SK-N-SH treated with all-trans-retinoic acid at 6 μM for 48 hours (cell line): ENCODE measurements at regions not wholly inside any gene's neighbourhood (a gene's known extent, or its start where the extent isn't known, plus 50 kb on each side); places are given as distances from the start of the nearest gene placed in this dataset.
A peak's percentile ranks its signal among the peaks of the same experiment; 100 is the strongest.

Experiments used
- ATAC-seq: fragments of 200-7000 bp; cut with Tn5 transposase; 3 replicates; pipeline ENCODE4 v1.9.1; 2020; ENCODE audit warnings: mild to moderate bottlenecking, moderate library complexity
- ARNTL ChIP-seq: fragments of 450-650 bp; formaldehyde crosslinking; IDR thresholded peaks from 2 replicates; pipeline ENCODE4 v1.5.0; 2020; ENCODE audit warnings: low read depth, mild to moderate bottlenecking, moderate library complexity, borderline replicate concordance
- BACH2 ChIP-seq: fragments of 250-450 bp; sonication (Bioruptor Pico); IDR thresholded peaks from 2 replicates; pipeline ENCODE4 v1.9.0; 2021; ENCODE audit warnings: mild to moderate bottlenecking, borderline replicate concordance
- CREB5 ChIP-seq: fragments of 250-450 bp; sonication (Bioruptor Pico); IDR thresholded peaks from 2 replicates; pipeline ENCODE4 v1.5.1; 2020; ENCODE audit warnings: low read depth, mild to moderate bottlenecking, moderate library complexity
- CSDC2 ChIP-seq: fragments of 250-450 bp; sonication (Bioruptor Pico); IDR thresholded peaks from 2 replicates; pipeline ENCODE4 v1.5.0; 2020; ENCODE audit warnings: mild to moderate bottlenecking, moderate library complexity
- CSRNP3 ChIP-seq: fragments of 250-450 bp; sonication (Bioruptor Pico); IDR thresholded peaks from 2 replicates; pipeline ENCODE4 v1.5.1; 2021; ENCODE audit warnings: mild to moderate bottlenecking, moderate library complexity
- ESRRG ChIP-seq: fragments of 250-450 bp; sonication (Bioruptor Pico); IDR thresholded peaks from 2 replicates; pipeline ENCODE4 v1.6.1; 2021; ENCODE audit warnings: mild to moderate bottlenecking
- GLIS3 ChIP-seq: fragments of 250-450 bp; sonication (Bioruptor Pico); IDR thresholded peaks from 2 replicates; pipeline ENCODE4 v1.5.0; 2020; ENCODE audit warnings: mild to moderate bottlenecking, moderate library complexity
- ISL1 ChIP-seq: fragments of 250-450 bp; sonication (Bioruptor Pico); IDR thresholded peaks from 2 replicates; pipeline ENCODE4 v2.1.2; 2022; ENCODE audit warnings: mild to moderate bottlenecking, moderate library complexity
- OSR1 ChIP-seq: fragments of 250-450 bp; sonication (Bioruptor Pico); IDR thresholded peaks from 2 replicates; pipeline ENCODE4 v1.8.0; 2022; ENCODE audit warnings: moderate library complexity, mild to moderate bottlenecking, inconsistent platforms
- PATZ1 ChIP-seq: fragments of 250-450 bp; sonication (Bioruptor Pico); IDR thresholded peaks from 2 replicates; pipeline ENCODE4 v1.8.0; 2020; ENCODE audit warnings: mild to moderate bottlenecking, moderate library complexity, borderline replicate concordance
- POU6F1 ChIP-seq: fragments of 250-450 bp; sonication (Bioruptor Pico); IDR thresholded peaks from 2 replicates; pipeline ENCODE4 v1.8.0; 2021; ENCODE audit warnings: low read depth, mild to moderate bottlenecking, moderate library complexity, borderline replicate concordance
- PPARA ChIP-seq: fragments of 250-450 bp; sonication (Bioruptor Pico); IDR thresholded peaks from 2 replicates; pipeline ENCODE4 v1.5.0; 2020; ENCODE audit warnings: mild to moderate bottlenecking, borderline replicate concordance
- RARB ChIP-seq: fragments of 250-450 bp; sonication (Bioruptor Pico); IDR thresholded peaks from 2 replicates; pipeline ENCODE4 v1.8.0; 2021; ENCODE audit warnings: mild to moderate bottlenecking, moderate library complexity
- SNAI2 ChIP-seq: fragments of 250-450 bp; sonication (Bioruptor Pico); IDR thresholded peaks from 2 replicates; pipeline ENCODE4 v1.5.0; 2020; ENCODE audit warnings: mild to moderate bottlenecking, moderate library complexity
- TCF4 ChIP-seq: fragments of 250-450 bp; sonication (Bioruptor Pico); IDR thresholded peaks from 2 replicates; pipeline ENCODE4 v1.8.0; 2021; ENCODE audit warnings: mild to moderate bottlenecking, moderate library complexity, borderline replicate concordance
- TOX ChIP-seq: fragments of 250-450 bp; sonication (Bioruptor Pico); IDR thresholded peaks from 2 replicates; pipeline ENCODE4 v1.8.0; 2021; ENCODE audit warnings: mild to moderate bottlenecking, moderate library complexity, borderline replicate concordance
- ZC3H10 ChIP-seq: fragments of 250-450 bp; sonication (Bioruptor Pico); IDR thresholded peaks from 2 replicates; pipeline ENCODE4 v1.5.1; 2021; ENCODE audit warnings: mild to moderate bottlenecking, moderate library complexity
- ZFP3 ChIP-seq: fragments of 250-450 bp; sonication (Bioruptor Pico); IDR thresholded peaks from 2 replicates; pipeline ENCODE4 v1.5.0; 2020; ENCODE audit warnings: mild to moderate bottlenecking, moderate library complexity
- ZFP30 ChIP-seq: fragments of 450-650 bp; formaldehyde crosslinking; IDR thresholded peaks from 2 replicates; pipeline ENCODE4 v1.5.0; 2022; ENCODE audit warnings: mild to moderate bottlenecking, moderate library complexity
- ZNF565 ChIP-seq: fragments of 450-650 bp; formaldehyde crosslinking; conservative IDR thresholded peaks from 2 replicates; pipeline ENCODE4 v1.5.0; 2020; ENCODE audit warnings: low read depth, mild to moderate bottlenecking, moderate library complexity
- ZNF70 ChIP-seq: fragments of 450-650 bp; formaldehyde crosslinking; IDR thresholded peaks from 2 replicates; pipeline ENCODE4 v1.5.0; 2020; ENCODE audit warnings: mild to moderate bottlenecking, moderate library complexity
- ZNF8 ChIP-seq: fragments of 450-650 bp; formaldehyde crosslinking; IDR thresholded peaks from 2 replicates; pipeline ENCODE4 v1.5.0; 2020; ENCODE audit warnings: mild to moderate bottlenecking, moderate library complexity

- TF ChIP-seq GLIS3 (CRISPR knock-in tag) (no peak), ARNTL (CRISPR knock-in tag) (no peak)
- no peak for ATAC-seq
Measured at GRCh38 chr5:92519811-92520632, 1061.0 kb downstream of the NR2F1-AS1 start.

GRCh38 chr5:92518318-92518904, 1062.6 kb downstream of the NR2F1-AS1 start:
- ATAC-seq: peak; percentile 80; the same call in 2 of the 3 replicates
- TF ChIP-seq TCF4 (CRISPR knock-in tag) (no peak), ZNF8 (CRISPR knock-in tag) (no peak), ZFP30 (CRISPR knock-in tag) (no peak), CSDC2 (CRISPR knock-in tag) (no peak), ARNTL (CRISPR knock-in tag) (no peak), GLIS3 (CRISPR knock-in tag) (no peak), OSR1 (CRISPR knock-in tag) (no peak), CREB5 (no peak), CSRNP3 (CRISPR knock-in tag) (no peak), ZFP3 (CRISPR knock-in tag) (no peak), BACH2 (CRISPR knock-in tag) (no peak), ZNF70 (CRISPR knock-in tag) (no peak), PATZ1 (CRISPR knock-in tag) (no peak), POU6F1 (CRISPR knock-in tag) (no peak), ISL1 (CRISPR knock-in tag) (no peak), ESRRG (CRISPR knock-in tag) (no peak), ZNF565 (CRISPR knock-in tag) (no peak), SNAI2 (CRISPR knock-in tag) (no peak), RARB (no peak), PPARA (CRISPR knock-in tag) (no peak)

- ATAC-seq: no peak
- TF ChIP-seq ISL1 (CRISPR knock-in tag) (no peak), BACH2 (CRISPR knock-in tag) (no peak), ZC3H10 (no peak), TOX (CRISPR knock-in tag) (no peak), ESRRG (CRISPR knock-in tag) (no peak), CSDC2 (CRISPR knock-in tag) (no peak), ZNF70 (CRISPR knock-in tag) (no peak), PATZ1 (CRISPR knock-in tag) (no peak), OSR1 (CRISPR knock-in tag) (no peak), SNAI2 (CRISPR knock-in tag) (no peak), PPARA (CRISPR knock-in tag) (no peak), ZFP30 (CRISPR knock-in tag) (no peak), ZFP3 (CRISPR knock-in tag) (no peak), ZNF565 (CRISPR knock-in tag) (no peak), RARB (no peak), ARNTL (CRISPR knock-in tag) (no peak), ZNF8 (CRISPR knock-in tag) (no peak), TCF4 (CRISPR knock-in tag) (no peak)
Measured at GRCh38 chr5:92514896-92515295, 1066.1 kb downstream of the NR2F1-AS1 start.
